Stimulated activated naive CD8-positive, alpha-beta T cell treated with anti-CD3 and anti-CD28 coated beads, Interleukin-15, Interleukin-2, amounts not matched to agents 100 U/mL and 50 U/mL, for 24 hours (primary cell): ENCODE measurements at regions not wholly inside any gene's neighbourhood (a gene's known extent, or its start where the extent isn't known, plus 50 kb on each side); places are given as distances from the start of the nearest gene placed in this dataset.

Experiments
- ATAC-seq: fragments of 150-1000 bp; cut with Tn5 transposase; one replicate; pipeline ENCODE4 v1.10.0; 2021
- DNase-seq: peaks from one replicate; pipeline ENCODE4 v3.0.0; 2021

DNA sequence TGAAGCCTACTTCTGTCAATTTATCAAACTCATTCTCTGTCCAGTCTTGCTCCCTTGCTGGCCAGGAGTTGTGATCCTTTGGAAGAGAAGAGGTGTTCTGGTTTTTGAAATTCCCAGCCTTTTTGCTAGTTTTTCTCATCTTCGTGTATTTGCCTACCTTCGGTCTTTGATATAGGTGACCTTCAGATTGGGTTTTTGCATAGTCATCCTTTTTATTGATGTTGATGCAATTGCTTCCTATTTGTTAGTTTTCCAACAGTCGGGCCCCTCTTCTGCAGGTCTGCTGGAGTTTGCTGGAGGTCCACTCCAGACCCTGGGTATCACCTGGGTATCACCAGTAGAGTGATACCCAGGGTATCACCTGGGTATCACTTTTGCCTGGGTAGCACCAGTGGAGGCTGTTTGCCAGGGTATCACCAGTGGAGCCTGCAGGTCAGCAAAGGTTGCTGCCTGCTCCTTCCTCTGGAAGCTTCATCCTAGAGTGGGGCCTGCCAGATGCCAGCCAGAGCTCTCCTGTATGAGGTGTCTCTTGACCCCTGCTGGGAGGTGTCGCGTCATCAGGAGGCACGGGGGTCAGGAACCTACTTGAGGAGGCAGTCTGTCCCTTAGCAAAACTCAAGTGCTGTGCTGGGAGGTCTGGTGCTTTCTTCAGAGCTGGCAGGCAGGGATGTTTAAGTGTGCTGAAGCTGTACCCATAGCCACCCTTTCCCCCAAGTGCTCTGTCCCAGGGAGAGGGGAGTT, 684.2 kb downstream of the PCDH18 start:
- no peak for ATAC-seq
- no peak for DNase-seq

DNA sequence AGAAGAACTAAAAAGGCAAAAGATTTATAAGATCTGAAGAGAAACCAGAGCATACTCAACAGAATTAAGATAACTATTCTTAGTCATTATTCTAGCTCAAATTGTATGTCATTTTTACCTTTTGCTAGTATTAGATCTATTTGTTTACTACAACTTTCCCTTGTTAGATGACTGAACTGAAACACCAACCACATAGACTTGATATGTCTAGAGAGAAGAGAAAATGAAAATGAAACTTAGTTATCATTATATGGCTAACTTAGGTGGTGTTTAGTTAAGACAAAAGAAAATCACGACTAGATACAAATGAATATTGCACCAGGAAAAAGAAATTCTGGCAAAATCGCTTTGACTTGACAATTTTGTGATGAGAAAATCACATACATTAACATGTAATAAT, 690.8 kb downstream of the PCDH18 start:
- DNase-seq, result no peak
- no peak for ATAC-seq

DNA sequence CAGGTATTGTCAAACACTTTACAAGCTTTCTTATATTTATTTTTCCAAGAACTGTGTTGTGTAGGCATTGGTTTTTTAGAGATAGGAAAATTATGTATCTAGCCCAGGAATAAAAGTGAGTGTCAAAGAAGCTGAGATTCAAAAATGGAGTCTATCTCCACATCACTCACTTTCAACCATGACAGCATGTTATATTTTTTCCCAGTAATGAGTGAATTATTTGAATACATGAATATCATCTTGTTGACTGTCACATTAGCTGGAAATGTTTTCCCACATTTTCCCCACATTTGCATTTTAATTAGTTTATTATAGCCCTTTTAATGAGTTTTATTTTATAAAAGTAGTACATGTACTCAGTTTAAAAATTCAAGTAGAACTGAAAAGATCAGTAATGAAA, 693.7 kb downstream of the PCDH18 start:
- no peak for DNase-seq
- no peak for ATAC-seq

GRCh38 chr4:136831553-136831952, 700.7 kb downstream of the PCDH18 start:
- DNase-seq (no peak), ATAC-seq (no peak)

DNA sequence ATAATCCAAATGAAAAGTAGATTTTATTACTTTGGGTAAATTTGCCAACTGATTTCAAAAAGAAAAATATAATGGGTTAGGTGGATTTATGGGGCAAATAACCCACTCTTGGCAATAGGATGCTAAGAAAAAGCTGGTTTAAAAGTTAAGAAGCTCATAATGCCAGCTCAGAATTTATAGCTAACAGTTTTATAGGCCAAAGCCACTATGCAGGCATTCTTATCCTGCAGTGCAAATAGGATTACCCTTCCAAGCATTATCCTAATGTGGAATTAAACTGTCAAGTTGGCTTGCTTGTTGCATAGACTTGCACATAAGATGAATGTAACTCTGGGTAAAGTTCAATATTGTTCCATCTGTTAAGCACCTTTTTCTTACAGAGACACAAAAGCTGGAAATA, 703.0 kb downstream of the PCDH18 start:
- ATAC-seq (no peak), DNase-seq (no peak)

DNA sequence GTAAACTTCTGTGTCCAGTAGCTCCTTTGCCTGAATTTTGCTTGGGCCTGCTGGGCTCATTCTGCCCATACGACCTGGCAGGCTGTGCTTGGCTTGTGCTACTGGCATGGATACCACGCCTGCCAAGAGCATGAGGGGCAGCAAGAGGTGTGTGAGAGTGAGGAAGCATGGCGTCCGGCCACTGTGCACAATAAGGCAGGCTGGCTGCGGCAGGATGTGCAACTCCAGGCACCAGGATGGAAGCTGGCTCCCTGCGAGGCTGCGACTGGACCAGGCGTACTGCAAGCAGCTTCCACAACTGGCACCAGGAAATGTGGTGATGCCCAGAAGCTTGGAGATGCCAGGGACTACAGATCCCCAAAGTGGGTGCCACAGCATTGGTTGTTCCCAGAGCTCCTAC, 709.3 kb downstream of the PCDH18 start:
- DNase-seq (no peak), ATAC-seq (no peak)

DNA sequence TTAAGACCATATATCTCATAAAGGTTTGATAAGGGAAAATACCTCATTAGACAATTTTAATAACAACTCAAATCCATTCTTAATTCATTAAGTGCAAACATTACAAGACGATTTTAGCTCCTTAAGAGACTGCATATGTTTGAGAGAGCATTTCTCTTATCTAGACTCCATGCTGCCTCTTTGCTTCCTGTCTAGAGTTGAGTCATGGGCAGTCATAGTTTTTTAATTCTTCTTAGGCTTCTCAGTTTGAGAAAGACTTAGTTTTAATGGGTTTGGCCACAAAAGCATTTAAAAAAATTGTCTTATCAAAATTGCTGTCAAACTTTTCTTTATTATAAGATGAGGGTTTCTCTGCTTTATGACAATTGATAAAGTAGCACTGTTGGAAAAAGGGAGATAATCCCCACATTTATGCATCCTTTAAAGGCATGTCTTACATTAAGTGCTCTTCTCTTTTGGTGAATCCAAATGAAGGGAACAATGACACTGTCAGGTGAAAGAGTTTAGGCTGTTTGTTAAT, 713.4 kb downstream of the PCDH18 start:
- DNase-seq (no peak), ATAC-seq (no peak)

- ATAC-seq, result peak; percentile 19
- DNase-seq, result no peak
These were observed 720.0 kb downstream of the PCDH18 start for GRCh38 chr4:136812100-136812880.

GRCh38 chr4:136811496-136812077, 720.7 kb downstream of the PCDH18 start:
- no peak for ATAC-seq

GRCh38 chr4:136810626-136811025, 721.7 kb downstream of the PCDH18 start:
- ATAC-seq (no peak), DNase-seq (no peak)

More at GRCh38 chr4:136811496-136812077, 720.7 kb downstream of the PCDH18 start:
- DNase-seq, result no peak

- ATAC-seq (no peak), DNase-seq (no peak)
These were observed 725.5 kb downstream of the PCDH18 start for GRCh38 chr4:136806844-136807243.

DNA sequence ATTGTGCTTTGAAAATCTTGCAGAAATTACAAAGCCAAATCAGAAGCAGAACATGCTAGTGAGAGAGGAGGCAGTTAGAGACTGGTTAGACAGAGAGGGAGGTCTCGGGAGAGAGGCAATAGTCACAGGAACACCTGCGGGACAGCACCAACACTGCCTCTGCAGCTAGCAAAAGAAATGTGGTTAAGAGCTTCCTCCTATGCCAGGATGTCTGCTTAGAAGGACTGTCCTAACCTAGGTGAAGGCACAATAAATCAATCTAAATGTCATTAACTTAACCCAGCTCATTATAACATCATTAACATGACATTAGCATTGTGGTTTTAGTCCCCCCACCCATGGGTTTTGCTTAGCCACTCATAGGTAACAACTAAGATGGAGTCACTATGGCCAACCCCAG, 726.7 kb downstream of the PCDH18 start:
- ATAC-seq, result no peak
- DNase-seq, result no peak

GRCh38 chr4:136803433-136803832, 728.9 kb downstream of the PCDH18 start:
- ATAC-seq (no peak), DNase-seq (no peak)

GRCh38 chr4:136800248-136800647, 732.0 kb downstream of the PCDH18 start:
- DNase-seq (no peak), ATAC-seq (no peak)

GRCh38 chr4:136796953-136797352, 735.3 kb downstream of the PCDH18 start:
- DNase-seq (no peak), ATAC-seq (no peak)

DNA sequence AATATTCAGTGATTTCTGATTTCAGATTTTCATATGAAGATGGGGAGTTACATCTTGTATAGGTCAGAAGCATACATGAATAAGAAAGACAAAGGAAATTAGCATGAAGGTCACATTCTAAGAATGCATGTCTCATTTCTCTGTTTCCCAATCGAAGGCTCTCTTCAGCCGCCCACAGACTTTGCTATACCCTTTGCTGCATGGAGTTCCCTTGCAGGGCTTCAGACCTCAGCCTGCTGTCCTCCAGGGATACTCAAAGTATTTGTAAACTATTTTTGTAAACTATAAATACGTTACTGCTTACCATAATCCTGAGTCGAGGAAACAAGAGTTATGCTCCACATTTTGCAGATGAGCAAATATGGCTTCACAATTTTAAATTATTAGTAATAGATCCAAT, 738.4 kb downstream of the PCDH18 start:
- no peak for ATAC-seq

GRCh38 chr4:136784326-136784725, 748.0 kb downstream of the PCDH18 start:
- ATAC-seq, result no peak
- DNase-seq, result no peak

More for the DNA sequence above, 738.4 kb downstream of the PCDH18 start:
- no peak for DNase-seq

- ATAC-seq, result no peak
- no peak for DNase-seq
These were observed 762.6 kb downstream of the PCDH18 start for GRCh38 chr4:136769717-136770116.

- ATAC-seq (no peak), DNase-seq (no peak)
These were observed 763.4 kb downstream of the PCDH18 start for GRCh38 chr4:136768925-136769275.

- ATAC-seq (no peak), DNase-seq (no peak)
These were observed 763.9 kb downstream of the PCDH18 start for GRCh38 chr4:136768213-136768924.

DNA sequence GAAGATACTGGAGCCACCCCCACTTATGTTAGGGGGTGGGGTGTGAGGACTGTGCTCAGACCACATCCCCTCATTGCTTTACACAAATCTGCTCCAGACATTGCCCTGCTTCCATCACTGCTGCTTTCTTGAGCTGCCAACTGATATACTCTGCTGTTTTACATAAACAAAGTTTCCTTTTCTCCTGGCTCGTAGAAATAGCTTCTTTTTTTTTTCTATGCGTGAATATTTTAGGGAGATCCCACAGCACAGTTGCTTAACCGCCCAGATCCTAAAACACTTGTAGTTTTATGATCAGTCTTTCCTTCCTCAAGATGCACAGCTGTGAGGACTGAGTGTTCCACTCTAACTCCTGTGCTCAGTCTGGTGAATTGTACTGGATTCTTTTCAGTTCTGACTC, 768.4 kb downstream of the PCDH18 start:
- DNase-seq (no peak), ATAC-seq (no peak)

DNA sequence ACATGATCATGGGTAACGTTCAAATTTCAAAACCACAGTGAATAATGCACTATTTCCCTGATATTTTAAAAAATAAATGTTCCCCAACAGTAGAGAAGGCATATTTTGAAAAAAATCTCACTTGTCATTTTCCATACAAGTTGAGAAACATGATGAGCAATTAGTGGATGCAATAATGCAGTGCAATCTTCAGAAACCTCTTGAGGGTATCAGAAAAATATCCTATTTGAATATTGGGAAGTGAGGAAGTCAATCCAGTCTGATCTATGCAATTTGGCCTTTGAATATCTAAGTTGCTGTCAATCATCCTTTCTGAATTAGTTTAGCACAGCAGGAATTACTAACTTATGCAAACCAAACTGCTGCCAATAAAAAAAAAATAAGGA, 776.8 kb downstream of the PCDH18 start:
- no peak for ATAC-seq
- no peak for DNase-seq
